ENCODE measurements at regions not wholly inside any gene's neighbourhood (a gene's known extent, or its start where the extent isn't known, plus 50 kb on each side); places are given as distances from the start of the nearest gene placed in this dataset.
"Not testable (repeated sequence)": the region's sequence is repeated elsewhere in the genome, so short reads cannot be mapped to it uniquely, and the experiment has no call there.

GRCh38 chr2:17460371-17461086 is 57.7 kb downstream of the RAD51AP2 start:
- no peaks in the 10 kb centered on the region for H3K4me1 ChIP-seq
- H3K27me3 ChIP-seq, result no peaks in the 10 kb centered on the region
- no peak overlapping the region for H3K4me3 ChIP-seq
- no peaks in the 10 kb centered on the region for H3K36me3 ChIP-seq
- H3K27ac ChIP-seq, result no peak overlapping the region
- TF ChIP-seq, protein P1, sequence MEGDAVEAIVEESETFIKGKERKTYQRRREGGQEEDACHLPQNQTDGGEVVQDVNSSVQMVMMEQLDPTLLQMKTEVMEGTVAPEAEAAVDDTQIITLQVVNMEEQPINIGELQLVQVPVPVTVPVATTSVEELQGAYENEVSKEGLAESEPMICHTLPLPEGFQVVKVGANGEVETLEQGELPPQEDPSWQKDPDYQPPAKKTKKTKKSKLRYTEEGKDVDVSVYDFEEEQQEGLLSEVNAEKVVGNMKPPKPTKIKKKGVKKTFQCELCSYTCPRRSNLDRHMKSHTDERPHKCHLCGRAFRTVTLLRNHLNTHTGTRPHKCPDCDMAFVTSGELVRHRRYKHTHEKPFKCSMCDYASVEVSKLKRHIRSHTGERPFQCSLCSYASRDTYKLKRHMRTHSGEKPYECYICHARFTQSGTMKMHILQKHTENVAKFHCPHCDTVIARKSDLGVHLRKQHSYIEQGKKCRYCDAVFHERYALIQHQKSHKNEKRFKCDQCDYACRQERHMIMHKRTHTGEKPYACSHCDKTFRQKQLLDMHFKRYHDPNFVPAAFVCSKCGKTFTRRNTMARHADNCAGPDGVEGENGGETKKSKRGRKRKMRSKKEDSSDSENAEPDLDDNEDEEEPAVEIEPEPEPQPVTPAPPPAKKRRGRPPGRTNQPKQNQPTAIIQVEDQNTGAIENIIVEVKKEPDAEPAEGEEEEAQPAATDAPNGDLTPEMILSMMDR (IDR thresholded peaks at IDR 0.05), result no peak
- no peak for TF ChIP-seq POLR2A (IDR thresholded peaks at IDR 0.05)
- DNase-seq, result no peak
- no peaks in the 10 kb centered on the region for H3K9me3 ChIP-seq

DNA sequence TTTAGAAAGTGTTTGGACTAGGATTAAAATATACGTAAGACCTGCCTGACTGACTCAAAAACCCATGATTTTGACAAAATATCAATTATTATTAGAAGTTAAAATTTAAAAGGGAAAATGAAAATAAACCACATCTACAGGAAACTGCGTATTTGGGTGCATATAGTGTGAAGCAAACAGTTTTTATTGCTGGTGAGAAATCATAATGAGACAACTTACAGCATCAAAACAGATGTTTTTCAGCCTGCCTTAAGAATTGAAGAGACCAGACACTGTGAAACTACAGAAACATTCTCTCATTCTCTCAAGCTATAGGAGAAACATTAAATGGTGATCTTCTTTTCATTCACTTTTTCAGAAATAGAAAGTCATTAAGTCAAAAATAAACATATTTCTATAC is 62.9 kb downstream of the RAD51AP2 start:
- Histone ChIP-seq H3K9me3 (no peaks in the 10 kb centered on the region), H3K27ac (no peak overlapping the region), H3K36me3 (no peaks in the 10 kb centered on the region), H3K4me3 (no peak overlapping the region), H3K27me3 (no peaks in the 10 kb centered on the region), H3K4me1 (no peaks in the 10 kb centered on the region)
- no peak for TF ChIP-seq POLR2A (IDR thresholded peaks at IDR 0.05)
- TF ChIP-seq, protein P1 (IDR thresholded peaks at IDR 0.05), result no peak
- no peak for DNase-seq

DNA sequence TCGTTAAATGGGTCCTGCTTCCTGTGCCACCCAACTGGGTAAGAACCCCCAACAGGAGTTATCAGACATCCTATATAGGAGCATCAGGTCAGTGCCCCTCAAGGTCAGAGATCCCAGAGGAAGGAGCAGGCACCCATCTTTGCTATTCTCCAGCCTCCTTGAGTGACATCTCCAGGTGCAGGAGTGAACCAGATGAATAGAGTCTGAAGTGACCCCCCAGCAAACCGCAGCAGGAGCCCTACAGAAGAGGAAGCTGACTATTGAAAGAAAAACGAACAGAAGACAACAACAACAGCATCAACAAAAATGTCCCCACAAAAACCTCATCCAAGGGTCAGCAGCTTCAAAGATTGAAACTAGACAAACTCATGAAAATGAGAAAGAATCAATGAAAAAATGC is 72.0 kb downstream of the RAD51AP2 start:
- not testable (repeated sequence) for H3K4me1 ChIP-seq, DNase-seq, H3K4me3 ChIP-seq, H3K9me3 ChIP-seq, H3K27me3 ChIP-seq, H3K36me3 ChIP-seq, H3K27ac ChIP-seq

DNA sequence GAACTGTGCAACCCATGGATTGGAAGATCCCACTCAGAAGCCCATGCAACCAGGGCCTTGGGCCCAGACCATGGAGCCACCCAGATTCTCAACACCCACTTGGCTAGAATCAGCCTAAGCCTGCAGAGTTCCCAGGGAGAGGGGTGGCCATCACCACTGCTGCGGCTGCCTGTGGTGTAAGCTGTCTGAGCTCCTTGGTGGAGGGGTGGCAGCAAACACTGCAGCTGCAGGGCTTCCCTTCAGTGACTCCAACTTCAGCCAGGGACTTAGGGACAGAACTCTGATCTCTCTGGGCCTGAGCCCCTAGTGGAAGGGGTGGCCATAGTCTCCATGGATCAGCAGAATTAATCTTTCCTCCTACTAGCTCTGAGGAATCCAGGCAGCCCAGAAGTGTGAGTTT is 72.5 kb downstream of the RAD51AP2 start:
- TF ChIP-seq POLR2A (IDR thresholded peaks at IDR 0.05), result no peak
- TF ChIP-seq, protein P1 (IDR thresholded peaks at IDR 0.05), result no peak
- Histone ChIP-seq H3K4me3 (no peak overlapping the region), H3K27me3 (no peaks in the 10 kb centered on the region), H3K27ac (no peak overlapping the region), H3K9me3 (no peaks in the 10 kb centered on the region), H3K36me3 (no peaks in the 10 kb centered on the region), H3K4me1 (no peaks in the 10 kb centered on the region)
- no peak for DNase-seq

DNA sequence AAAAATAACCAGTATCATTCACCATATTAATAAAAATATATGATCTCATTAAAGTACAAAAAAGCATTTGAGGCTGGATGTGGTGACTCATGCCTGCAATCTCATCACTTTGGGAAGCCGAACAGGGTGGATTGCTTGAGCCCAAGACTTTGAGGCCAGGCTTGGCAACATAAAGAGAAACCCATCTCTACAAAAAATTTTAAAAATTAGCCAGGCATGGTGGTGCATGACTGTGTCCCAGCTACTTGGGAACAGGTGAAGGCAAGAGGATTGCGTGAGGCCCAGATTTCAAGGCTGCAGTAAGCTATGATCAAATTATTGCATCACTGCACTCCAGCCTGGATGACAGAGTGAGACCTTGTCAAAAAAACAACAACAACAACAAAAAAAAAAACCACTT is 75.9 kb downstream of the RAD51AP2 start:
- no peak overlapping the region for H3K27ac ChIP-seq
- no peak for TF ChIP-seq POLR2A (IDR thresholded peaks at IDR 0.05)
- no peak overlapping the region for H3K4me3 ChIP-seq
- no peak for DNase-seq
- no peaks in the 10 kb centered on the region for H3K36me3 ChIP-seq
- H3K9me3 ChIP-seq, result no peaks in the 10 kb centered on the region
- no peaks in the 10 kb centered on the region for H3K4me1 ChIP-seq
- H3K27me3 ChIP-seq, result no peaks in the 10 kb centered on the region

DNA sequence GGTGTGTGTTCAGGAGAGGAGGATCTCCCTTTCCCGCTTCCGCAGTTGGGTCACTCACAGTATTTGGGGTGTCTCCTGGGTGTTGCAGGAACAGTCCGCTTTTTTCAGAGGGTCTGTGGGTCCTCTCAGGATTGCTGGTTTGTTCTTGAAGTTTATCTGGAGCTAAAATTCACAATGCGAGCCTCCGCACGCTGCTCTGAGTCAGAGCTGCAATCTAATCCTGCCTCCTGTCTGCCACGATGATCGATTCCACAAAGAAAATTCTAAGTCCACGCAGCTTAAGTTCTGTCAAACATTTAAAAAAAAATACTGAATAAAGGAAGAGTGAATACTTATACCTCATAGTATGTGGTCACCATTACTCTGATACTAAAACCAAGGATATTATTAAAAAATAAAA is 76.5 kb downstream of the RAD51AP2 start:
- H3K27me3 ChIP-seq, result no peaks in the 10 kb centered on the region
- TF ChIP-seq, protein P1 (IDR thresholded peaks at IDR 0.05), result no peak
- TF ChIP-seq POLR2A (IDR thresholded peaks at IDR 0.05), result no peak
- no peaks in the 10 kb centered on the region for H3K4me1 ChIP-seq
- H3K36me3 ChIP-seq, result no peaks in the 10 kb centered on the region
- no peak overlapping the region for H3K4me3 ChIP-seq
- no peak overlapping the region for H3K27ac ChIP-seq
- no peak for DNase-seq
- no peaks in the 10 kb centered on the region for H3K9me3 ChIP-seq
